ENCODE measurements at regions not wholly inside any gene's neighbourhood (a gene's known extent, or its start where the extent isn't known, plus 50 kb on each side); places are given as distances from the start of the nearest gene placed in this dataset.

DNA sequence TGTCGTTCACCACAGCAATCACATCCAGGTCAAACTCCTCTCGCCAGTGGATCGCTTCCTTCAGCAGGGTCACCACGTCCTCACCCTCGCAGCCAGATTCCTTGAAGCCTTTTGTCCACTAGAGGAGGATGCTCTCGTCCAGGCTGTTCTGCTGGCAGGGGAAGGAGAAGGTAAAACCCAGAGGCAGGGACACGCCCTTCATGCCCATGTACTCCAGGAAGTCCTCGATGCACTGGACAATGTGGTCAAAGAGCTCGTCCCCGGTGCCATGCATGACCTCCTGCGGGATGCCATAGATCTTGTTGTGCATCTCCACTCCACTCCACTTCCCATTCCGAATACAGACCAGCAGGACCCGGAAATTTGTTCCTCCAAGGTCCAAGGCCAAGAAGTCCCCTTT lies 152.4 kb downstream of the TENT5D start (continued):
- TF ChIP-seq, protein P1, sequence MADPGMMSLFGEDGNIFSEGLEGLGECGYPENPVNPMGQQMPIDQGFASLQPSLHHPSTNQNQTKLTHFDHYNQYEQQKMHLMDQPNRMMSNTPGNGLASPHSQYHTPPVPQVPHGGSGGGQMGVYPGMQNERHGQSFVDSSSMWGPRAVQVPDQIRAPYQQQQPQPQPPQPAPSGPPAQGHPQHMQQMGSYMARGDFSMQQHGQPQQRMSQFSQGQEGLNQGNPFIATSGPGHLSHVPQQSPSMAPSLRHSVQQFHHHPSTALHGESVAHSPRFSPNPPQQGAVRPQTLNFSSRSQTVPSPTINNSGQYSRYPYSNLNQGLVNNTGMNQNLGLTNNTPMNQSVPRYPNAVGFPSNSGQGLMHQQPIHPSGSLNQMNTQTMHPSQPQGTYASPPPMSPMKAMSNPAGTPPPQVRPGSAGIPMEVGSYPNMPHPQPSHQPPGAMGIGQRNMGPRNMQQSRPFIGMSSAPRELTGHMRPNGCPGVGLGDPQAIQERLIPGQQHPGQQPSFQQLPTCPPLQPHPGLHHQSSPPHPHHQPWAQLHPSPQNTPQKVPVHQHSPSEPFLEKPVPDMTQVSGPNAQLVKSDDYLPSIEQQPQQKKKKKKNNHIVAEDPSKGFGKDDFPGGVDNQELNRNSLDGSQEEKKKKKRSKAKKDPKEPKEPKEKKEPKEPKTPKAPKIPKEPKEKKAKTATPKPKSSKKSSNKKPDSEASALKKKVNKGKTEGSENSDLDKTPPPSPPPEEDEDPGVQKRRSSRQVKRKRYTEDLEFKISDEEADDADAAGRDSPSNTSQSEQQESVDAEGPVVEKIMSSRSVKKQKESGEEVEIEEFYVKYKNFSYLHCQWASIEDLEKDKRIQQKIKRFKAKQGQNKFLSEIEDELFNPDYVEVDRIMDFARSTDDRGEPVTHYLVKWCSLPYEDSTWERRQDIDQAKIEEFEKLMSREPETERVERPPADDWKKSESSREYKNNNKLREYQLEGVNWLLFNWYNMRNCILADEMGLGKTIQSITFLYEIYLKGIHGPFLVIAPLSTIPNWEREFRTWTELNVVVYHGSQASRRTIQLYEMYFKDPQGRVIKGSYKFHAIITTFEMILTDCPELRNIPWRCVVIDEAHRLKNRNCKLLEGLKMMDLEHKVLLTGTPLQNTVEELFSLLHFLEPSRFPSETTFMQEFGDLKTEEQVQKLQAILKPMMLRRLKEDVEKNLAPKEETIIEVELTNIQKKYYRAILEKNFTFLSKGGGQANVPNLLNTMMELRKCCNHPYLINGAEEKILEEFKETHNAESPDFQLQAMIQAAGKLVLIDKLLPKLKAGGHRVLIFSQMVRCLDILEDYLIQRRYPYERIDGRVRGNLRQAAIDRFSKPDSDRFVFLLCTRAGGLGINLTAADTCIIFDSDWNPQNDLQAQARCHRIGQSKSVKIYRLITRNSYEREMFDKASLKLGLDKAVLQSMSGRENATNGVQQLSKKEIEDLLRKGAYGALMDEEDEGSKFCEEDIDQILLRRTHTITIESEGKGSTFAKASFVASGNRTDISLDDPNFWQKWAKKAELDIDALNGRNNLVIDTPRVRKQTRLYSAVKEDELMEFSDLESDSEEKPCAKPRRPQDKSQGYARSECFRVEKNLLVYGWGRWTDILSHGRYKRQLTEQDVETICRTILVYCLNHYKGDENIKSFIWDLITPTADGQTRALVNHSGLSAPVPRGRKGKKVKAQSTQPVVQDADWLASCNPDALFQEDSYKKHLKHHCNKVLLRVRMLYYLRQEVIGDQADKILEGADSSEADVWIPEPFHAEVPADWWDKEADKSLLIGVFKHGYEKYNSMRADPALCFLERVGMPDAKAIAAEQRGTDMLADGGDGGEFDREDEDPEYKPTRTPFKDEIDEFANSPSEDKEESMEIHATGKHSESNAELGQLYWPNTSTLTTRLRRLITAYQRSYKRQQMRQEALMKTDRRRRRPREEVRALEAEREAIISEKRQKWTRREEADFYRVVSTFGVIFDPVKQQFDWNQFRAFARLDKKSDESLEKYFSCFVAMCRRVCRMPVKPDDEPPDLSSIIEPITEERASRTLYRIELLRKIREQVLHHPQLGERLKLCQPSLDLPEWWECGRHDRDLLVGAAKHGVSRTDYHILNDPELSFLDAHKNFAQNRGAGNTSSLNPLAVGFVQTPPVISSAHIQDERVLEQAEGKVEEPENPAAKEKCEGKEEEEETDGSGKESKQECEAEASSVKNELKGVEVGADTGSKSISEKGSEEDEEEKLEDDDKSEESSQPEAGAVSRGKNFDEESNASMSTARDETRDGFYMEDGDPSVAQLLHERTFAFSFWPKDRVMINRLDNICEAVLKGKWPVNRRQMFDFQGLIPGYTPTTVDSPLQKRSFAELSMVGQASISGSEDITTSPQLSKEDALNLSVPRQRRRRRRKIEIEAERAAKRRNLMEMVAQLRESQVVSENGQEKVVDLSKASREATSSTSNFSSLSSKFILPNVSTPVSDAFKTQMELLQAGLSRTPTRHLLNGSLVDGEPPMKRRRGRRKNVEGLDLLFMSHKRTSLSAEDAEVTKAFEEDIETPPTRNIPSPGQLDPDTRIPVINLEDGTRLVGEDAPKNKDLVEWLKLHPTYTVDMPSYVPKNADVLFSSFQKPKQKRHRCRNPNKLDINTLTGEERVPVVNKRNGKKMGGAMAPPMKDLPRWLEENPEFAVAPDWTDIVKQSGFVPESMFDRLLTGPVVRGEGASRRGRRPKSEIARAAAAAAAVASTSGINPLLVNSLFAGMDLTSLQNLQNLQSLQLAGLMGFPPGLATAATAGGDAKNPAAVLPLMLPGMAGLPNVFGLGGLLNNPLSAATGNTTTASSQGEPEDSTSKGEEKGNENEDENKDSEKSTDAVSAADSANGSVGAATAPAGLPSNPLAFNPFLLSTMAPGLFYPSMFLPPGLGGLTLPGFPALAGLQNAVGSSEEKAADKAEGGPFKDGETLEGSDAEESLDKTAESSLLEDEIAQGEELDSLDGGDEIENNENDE (IDR thresholded peaks at IDR 0.05; ENCODE audit: insufficient replicate concordance, low read length) = no peak
- TF ChIP-seq RXRA (IDR thresholded peaks at IDR 0.05; ENCODE audit: insufficient read depth, low read depth, low read length) (no peak), BACH1 (IDR thresholded peaks at IDR 0.05; ENCODE audit: low read length) (no peak), SUZ12 (IDR thresholded peaks at IDR 0.05; ENCODE audit: low read length) (no peak), ZNF274 (IDR thresholded peaks at IDR 0.05; ENCODE audit: borderline replicate concordance, extremely low read depth, low read length) (no peak), SIX5 (IDR thresholded peaks at IDR 0.05; ENCODE audit: low read depth, low read length) (no peak), GTF2F1 (IDR thresholded peaks at IDR 0.05; ENCODE audit: borderline replicate concordance, low read depth, low read length) (no peak), JUND (IDR thresholded peaks at IDR 0.05; ENCODE audit: low read length) (no peak)

Data from H1 (cell line).